ENCODE measurements at regions not wholly inside any gene's neighbourhood (a gene's known extent, or its start where the extent isn't known, plus 50 kb on each side); places are given as distances from the start of the nearest gene placed in this dataset.
"Not testable (repeated sequence)": the region's sequence is repeated elsewhere in the genome, so short reads cannot be mapped to it uniquely, and the experiment has no call there.

GRCh38 chr22:23472376-23472775 lies 107.7 kb downstream of the IGLL1 start:
- TF ChIP-seq POLR2A (IDR thresholded peaks at IDR 0.05; ENCODE audit: low read length); GATA1 (IDR thresholded peaks at IDR 0.05; ENCODE audit: low read depth, low read length): not testable (repeated sequence)
